ENCODE measurements at regions not wholly inside any gene's neighbourhood (a gene's known extent, or its start where the extent isn't known, plus 50 kb on each side); places are given as distances from the start of the nearest gene placed in this dataset.

- TF ChIP-seq POLR2A (IDR thresholded peaks at IDR 0.05): no peak
- TF ChIP-seq CTCF (IDR thresholded peaks at IDR 0.05): no peak
Observed at GRCh38 chr5:2103940-2104339, 221.2 kb upstream of the IRX4 start.

All from body of pancreas (tissue), 4 donors.